ENCODE measurements at regions not wholly inside any gene's neighbourhood (a gene's known extent, or its start where the extent isn't known, plus 50 kb on each side); places are given as distances from the start of the nearest gene placed in this dataset.
"Not testable (repeated sequence)": the region's sequence is repeated elsewhere in the genome, so short reads cannot be mapped to it uniquely, and the experiment has no call there.

- DNase-seq (ENCODE audit: low read depth) = no peak
- no peak overlapping the region for H3K4me3 ChIP-seq (ENCODE audit: low read depth, low read length)
- TF ChIP-seq CTCF (conservative IDR thresholded peaks at IDR 0.05; ENCODE audit: low read depth, low read length) = peak; percentile 90
Measured at GRCh38 chr5:110865400-110866094, 126.7 kb downstream of the SLC25A46 start.

GRCh38 chr5:110869927-110870326 lies 131.1 kb downstream of the SLC25A46 start:
- no peak for DNase-seq (ENCODE audit: low read depth)
- TF ChIP-seq CTCF (conservative IDR thresholded peaks at IDR 0.05; ENCODE audit: low read depth, low read length) = no peak
- no peak overlapping the region for H3K4me3 ChIP-seq (ENCODE audit: low read depth, low read length)

GRCh38 chr5:110872200-110872599 lies 133.4 kb downstream of the SLC25A46 start:
- H3K4me3 ChIP-seq (ENCODE audit: low read depth, low read length) = no peak overlapping the region
- TF ChIP-seq CTCF (conservative IDR thresholded peaks at IDR 0.05; ENCODE audit: low read depth, low read length) = no peak
- no peak for DNase-seq (ENCODE audit: low read depth)

- no peak for DNase-seq (ENCODE audit: low read depth)
- TF ChIP-seq CTCF (conservative IDR thresholded peaks at IDR 0.05; ENCODE audit: low read depth, low read length) = no peak
- no peak overlapping the region for H3K4me3 ChIP-seq (ENCODE audit: low read depth, low read length)
Measured at GRCh38 chr5:110872963-110873362, 134.2 kb downstream of the SLC25A46 start.

GRCh38 chr5:110873773-110874437 lies 135.1 kb downstream of the SLC25A46 start:
- TF ChIP-seq CTCF (conservative IDR thresholded peaks at IDR 0.05; ENCODE audit: low read depth, low read length) = no peak
- no peak for DNase-seq (ENCODE audit: low read depth)
- H3K4me3 ChIP-seq (ENCODE audit: low read depth, low read length) = no peak overlapping the region

- DNase-seq (ENCODE audit: low read depth); H3K4me3 ChIP-seq (ENCODE audit: low read depth, low read length): not testable (repeated sequence)
Measured at GRCh38 chr5:110875115-110875514, 136.3 kb downstream of the SLC25A46 start.

- no peak for DNase-seq (ENCODE audit: low read depth)
- H3K4me3 ChIP-seq (ENCODE audit: low read depth, low read length) = no peak overlapping the region
- TF ChIP-seq CTCF (conservative IDR thresholded peaks at IDR 0.05; ENCODE audit: low read depth, low read length) = no peak
Measured at GRCh38 chr5:110878115-110878514, 139.3 kb downstream of the SLC25A46 start.

Measured in epithelial cell of proximal tubule (primary cell).